ENCODE measurements at regions not wholly inside any gene's neighbourhood (a gene's known extent, or its start where the extent isn't known, plus 50 kb on each side); places are given as distances from the start of the nearest gene placed in this dataset.

DNA sequence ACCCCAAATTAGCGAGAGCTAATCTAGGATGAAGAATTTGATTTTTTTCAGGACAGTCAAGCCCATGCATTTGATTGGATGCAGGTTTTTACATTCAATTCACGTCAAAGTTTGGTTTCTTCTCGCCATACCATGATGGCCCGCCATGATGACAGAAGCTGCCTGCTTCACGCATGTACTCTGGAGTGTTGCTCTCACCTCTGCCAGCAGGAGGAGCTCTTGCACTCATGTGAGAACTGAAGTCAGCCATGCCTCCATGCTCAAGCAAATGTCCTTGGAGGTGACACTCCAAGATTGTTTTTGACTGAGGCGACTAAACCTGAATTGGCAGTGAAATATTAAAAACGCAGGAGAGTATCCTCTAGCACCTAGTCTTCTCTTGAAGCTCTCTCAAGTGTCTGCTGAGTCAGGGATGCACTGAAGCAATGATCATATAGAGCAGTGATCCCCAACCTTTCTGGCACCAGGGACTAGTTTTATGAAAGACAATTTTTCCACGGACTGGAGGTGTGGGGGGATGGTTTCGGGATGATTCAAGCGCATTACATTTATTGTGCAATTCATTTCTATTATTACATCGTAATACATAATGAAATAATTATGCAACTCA lies 120.9 kb downstream of the SAMMSON start:
- H2BK120ac ChIP-seq (ENCODE audit: low read depth, low read length): no peak overlapping the region
- no peak overlapping the region for H3K4ac ChIP-seq (ENCODE audit: low read depth in 1 of 2, low read length in 2 of 2)
- no peak overlapping the region for H3K4me3 ChIP-seq (ENCODE audit: insufficient read depth in 1 of 2, low read depth in 1 of 2, low read length in 2 of 2)
- peak; percentile 29 for DNase-seq
- no peaks in the 10 kb centered on the region for H3K27me3 ChIP-seq (ENCODE audit: control insufficient read depth in 1 of 2, insufficient read depth in 1 of 2, low read length in 2 of 2)
- H3K9me3 ChIP-seq (ENCODE audit: control insufficient read depth, low read length): no peaks in the 10 kb centered on the region
- WGBS: 81% methylated on average over 7 of the region's 11 CpGs
- no peaks in the 10 kb centered on the region for H3K4me1 ChIP-seq (ENCODE audit: control insufficient read depth, insufficient read depth, low read depth, low read length)
- no peak overlapping the region for H2AFZ ChIP-seq (ENCODE audit: low read depth, low read length)
- no peaks in the 10 kb centered on the region for H3K79me1 ChIP-seq (replicated peaks; ENCODE audit: low read length, poor library complexity, severe bottlenecking)
- no peaks in the 10 kb centered on the region for H3K36me3 ChIP-seq (ENCODE audit: control insufficient read depth in 1 of 2, insufficient read depth in 2 of 2, low read depth in 1 of 2, low read length in 2 of 2)
- H3K4me2 ChIP-seq (ENCODE audit: low read length, poor library complexity, severe bottlenecking): no peak overlapping the region
- no peak overlapping the region for H2BK12ac ChIP-seq (ENCODE audit: low read length in 2 of 2)
- no peak overlapping the region for H3K9ac ChIP-seq (ENCODE audit: low read length)
- H3K23ac ChIP-seq (ENCODE audit: low read length in 2 of 2): no peak overlapping the region
- H2BK15ac ChIP-seq (ENCODE audit: low read depth, poor library complexity, severe bottlenecking): no peak overlapping the region
- H3K14ac ChIP-seq (ENCODE audit: low read length in 2 of 2): no peak overlapping the region
- no peak overlapping the region for H3K18ac ChIP-seq (ENCODE audit: low read depth in 1 of 2, low read length in 2 of 2)
- no peak overlapping the region for H2BK5ac ChIP-seq (ENCODE audit: low read depth, low read length, poor library complexity, severe bottlenecking)
- no peak overlapping the region for H4K91ac ChIP-seq (ENCODE audit: low read length)
- H4K8ac ChIP-seq (ENCODE audit: low read length): no peak overlapping the region
- no peak overlapping the region for H2AK5ac ChIP-seq (ENCODE audit: low read length, severe bottlenecking)
- no peak overlapping the region for H3K27ac ChIP-seq (ENCODE audit: low read length, poor library complexity, severe bottlenecking)

- no peaks in the 10 kb centered on the region for H3K9me3 ChIP-seq (ENCODE audit: control insufficient read depth, low read length)
- no peak overlapping the region for H2AFZ ChIP-seq (ENCODE audit: low read depth, low read length)
- peaks cover 0 to 4% of the 10 kb centered on the region in 2 experiments for H3K27me3 ChIP-seq (ENCODE audit: control insufficient read depth in 1 of 2, insufficient read depth in 1 of 2, low read length in 2 of 2)
- H2BK120ac ChIP-seq (ENCODE audit: low read depth, low read length): no peak overlapping the region
- H2BK5ac ChIP-seq (ENCODE audit: low read depth, low read length, poor library complexity, severe bottlenecking): no peak overlapping the region
- H3K9ac ChIP-seq (ENCODE audit: low read length): no peak overlapping the region
- no peak for DNase-seq
- no peaks in the 10 kb centered on the region for H3K4me1 ChIP-seq (ENCODE audit: control insufficient read depth, insufficient read depth, low read depth, low read length)
- no peak overlapping the region for H3K23ac ChIP-seq (ENCODE audit: low read length in 2 of 2)
- H3K4me3 ChIP-seq (ENCODE audit: insufficient read depth in 1 of 2, low read depth in 1 of 2, low read length in 2 of 2): no peak overlapping the region
- no peak overlapping the region for H2AK5ac ChIP-seq (ENCODE audit: low read length, severe bottlenecking)
- no peak overlapping the region for H3K4ac ChIP-seq (ENCODE audit: low read depth in 1 of 2, low read length in 2 of 2)
- WGBS: no CpG with 5 or more reads among the region's 1 CpG
- no peak overlapping the region for H4K91ac ChIP-seq (ENCODE audit: low read length)
- H3K27ac ChIP-seq (ENCODE audit: low read length, poor library complexity, severe bottlenecking): no peak overlapping the region
- no peak overlapping the region for H3K18ac ChIP-seq (ENCODE audit: low read depth in 1 of 2, low read length in 2 of 2)
- H3K79me1 ChIP-seq (replicated peaks; ENCODE audit: low read length, poor library complexity, severe bottlenecking): no peaks in the 10 kb centered on the region
- H4K8ac ChIP-seq (ENCODE audit: low read length): no peak overlapping the region
- H3K36me3 ChIP-seq (ENCODE audit: control insufficient read depth in 1 of 2, insufficient read depth in 2 of 2, low read depth in 1 of 2, low read length in 2 of 2): no peaks in the 10 kb centered on the region
- H3K4me2 ChIP-seq (ENCODE audit: low read length, poor library complexity, severe bottlenecking): no peak overlapping the region
- no peak overlapping the region for H2BK12ac ChIP-seq (ENCODE audit: low read length in 2 of 2)
- no peak overlapping the region for H2BK15ac ChIP-seq (ENCODE audit: low read depth, poor library complexity, severe bottlenecking)
- no peak overlapping the region for H3K14ac ChIP-seq (ENCODE audit: low read length in 2 of 2)
These were observed 127.7 kb downstream of the SAMMSON start for GRCh38 chr3:70127192-70127591.

- no peak overlapping the region for H3K9ac ChIP-seq (ENCODE audit: low read length)
- no peak overlapping the region for H3K4me2 ChIP-seq (ENCODE audit: low read length, poor library complexity, severe bottlenecking)
- no peaks in the 10 kb centered on the region for H3K27me3 ChIP-seq (ENCODE audit: control insufficient read depth in 1 of 2, insufficient read depth in 1 of 2, low read length in 2 of 2)
- no peaks in the 10 kb centered on the region for H3K79me1 ChIP-seq (replicated peaks; ENCODE audit: low read length, poor library complexity, severe bottlenecking)
- H3K4me1 ChIP-seq (ENCODE audit: control insufficient read depth, insufficient read depth, low read depth, low read length): no peaks in the 10 kb centered on the region
- no peak overlapping the region for H3K4ac ChIP-seq (ENCODE audit: low read depth in 1 of 2, low read length in 2 of 2)
- H2BK12ac ChIP-seq (ENCODE audit: low read length in 2 of 2): no peak overlapping the region
- no peaks in the 10 kb centered on the region for H3K36me3 ChIP-seq (ENCODE audit: control insufficient read depth in 1 of 2, insufficient read depth in 2 of 2, low read depth in 1 of 2, low read length in 2 of 2)
- H2AFZ ChIP-seq (ENCODE audit: low read depth, low read length): no peak overlapping the region
- H3K14ac ChIP-seq (ENCODE audit: low read length in 2 of 2): no peak overlapping the region
- H2AK5ac ChIP-seq (ENCODE audit: low read length, severe bottlenecking): no peak overlapping the region
- H2BK5ac ChIP-seq (ENCODE audit: low read depth, low read length, poor library complexity, severe bottlenecking): no peak overlapping the region
- no peaks in the 10 kb centered on the region for H3K9me3 ChIP-seq (ENCODE audit: control insufficient read depth, low read length)
- H3K4me3 ChIP-seq (ENCODE audit: insufficient read depth in 1 of 2, low read depth in 1 of 2, low read length in 2 of 2): no peak overlapping the region
- no peak overlapping the region for H2BK15ac ChIP-seq (ENCODE audit: low read depth, poor library complexity, severe bottlenecking)
- no peak overlapping the region for H2BK120ac ChIP-seq (ENCODE audit: low read depth, low read length)
- no peak overlapping the region for H3K23ac ChIP-seq (ENCODE audit: low read length in 2 of 2)
- WGBS: 8% methylated on average over 2 of the region's 2 CpGs
- H4K8ac ChIP-seq (ENCODE audit: low read length): no peak overlapping the region
- H3K18ac ChIP-seq (ENCODE audit: low read depth in 1 of 2, low read length in 2 of 2): no peak overlapping the region
- no peak overlapping the region for H3K27ac ChIP-seq (ENCODE audit: low read length, poor library complexity, severe bottlenecking)
- H4K91ac ChIP-seq (ENCODE audit: low read length): no peak overlapping the region
- no peak for DNase-seq
These were observed 137.8 kb downstream of the SAMMSON start for GRCh38 chr3:70137366-70137765.

DNA sequence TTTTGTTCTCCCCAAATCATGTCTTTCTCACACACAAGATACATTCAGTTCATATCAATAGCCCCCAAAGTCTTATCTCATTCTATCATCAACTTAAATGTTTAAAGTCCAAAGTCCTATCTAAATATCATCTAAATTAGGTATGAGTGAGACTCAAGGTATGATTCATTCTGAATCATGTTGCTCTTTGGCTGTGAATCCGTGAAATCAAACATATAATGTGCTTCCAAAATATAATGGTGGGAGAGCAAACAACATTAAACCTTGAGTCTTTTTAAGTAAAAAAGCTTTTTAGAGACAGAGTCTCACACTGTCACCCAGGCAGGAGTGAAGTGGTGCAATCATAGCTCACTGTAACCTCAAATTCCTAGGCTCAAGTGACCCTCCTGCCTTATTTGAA lies 139.1 kb downstream of the SAMMSON start:
- no peak overlapping the region for H3K18ac ChIP-seq (ENCODE audit: low read depth in 1 of 2, low read length in 2 of 2)
- no peak overlapping the region for H2BK12ac ChIP-seq (ENCODE audit: low read length in 2 of 2)
- H2BK5ac ChIP-seq (ENCODE audit: low read depth, low read length, poor library complexity, severe bottlenecking): no peak overlapping the region
- no peak overlapping the region for H3K27ac ChIP-seq (ENCODE audit: low read length, poor library complexity, severe bottlenecking)
- no peak overlapping the region for H3K4me3 ChIP-seq (ENCODE audit: insufficient read depth in 1 of 2, low read depth in 1 of 2, low read length in 2 of 2)
- H3K27me3 ChIP-seq (ENCODE audit: control insufficient read depth in 1 of 2, insufficient read depth in 1 of 2, low read length in 2 of 2): no peaks in the 10 kb centered on the region
- H2BK120ac ChIP-seq (ENCODE audit: low read depth, low read length): no peak overlapping the region
- no peak for DNase-seq
- H3K4ac ChIP-seq (ENCODE audit: low read depth in 1 of 2, low read length in 2 of 2): no peak overlapping the region
- no CpG with 5 or more reads among the region's 1 CpG for WGBS
- no peak overlapping the region for H2AK5ac ChIP-seq (ENCODE audit: low read length, severe bottlenecking)
- H3K9me3 ChIP-seq (ENCODE audit: control insufficient read depth, low read length): no peaks in the 10 kb centered on the region
- no peak overlapping the region for H4K91ac ChIP-seq (ENCODE audit: low read length)
- H3K79me1 ChIP-seq (replicated peaks; ENCODE audit: low read length, poor library complexity, severe bottlenecking): no peaks in the 10 kb centered on the region
- no peak overlapping the region for H3K23ac ChIP-seq (ENCODE audit: low read length in 2 of 2)
- no peak overlapping the region for H3K14ac ChIP-seq (ENCODE audit: low read length in 2 of 2)
- H2BK15ac ChIP-seq (ENCODE audit: low read depth, poor library complexity, severe bottlenecking): no peak overlapping the region
- no peaks in the 10 kb centered on the region for H3K36me3 ChIP-seq (ENCODE audit: control insufficient read depth in 1 of 2, insufficient read depth in 2 of 2, low read depth in 1 of 2, low read length in 2 of 2)
- no peak overlapping the region for H3K4me2 ChIP-seq (ENCODE audit: low read length, poor library complexity, severe bottlenecking)
- no peaks in the 10 kb centered on the region for H3K4me1 ChIP-seq (ENCODE audit: control insufficient read depth, insufficient read depth, low read depth, low read length)
- H3K9ac ChIP-seq (ENCODE audit: low read length): no peak overlapping the region
- no peak overlapping the region for H4K8ac ChIP-seq (ENCODE audit: low read length)
- H2AFZ ChIP-seq (ENCODE audit: low read depth, low read length): no peak overlapping the region

All from mesenchymal stem cell (in vitro differentiated cells and primary cell).